SK-N-SH treated with all-trans-retinoic acid at 6 μM for 48 hours (cell line): ENCODE measurements at regions not wholly inside any gene's neighbourhood (a gene's known extent, or its start where the extent isn't known, plus 50 kb on each side); places are given as distances from the start of the nearest gene placed in this dataset.

Source experiments
- ATAC-seq: fragments of 200-7000 bp; cut with Tn5 transposase; 3 replicates; pipeline ENCODE4 v1.9.1; 2020; ENCODE audit warnings: mild to moderate bottlenecking, moderate library complexity
- ARNTL ChIP-seq: fragments of 450-650 bp; formaldehyde crosslinking; IDR thresholded peaks from 2 replicates; pipeline ENCODE4 v1.5.0; 2020; ENCODE audit warnings: low read depth, mild to moderate bottlenecking, moderate library complexity, borderline replicate concordance
- BACH2 ChIP-seq: fragments of 250-450 bp; sonication (Bioruptor Pico); IDR thresholded peaks from 2 replicates; pipeline ENCODE4 v1.9.0; 2021; ENCODE audit warnings: mild to moderate bottlenecking, borderline replicate concordance
- CREB5 ChIP-seq: fragments of 250-450 bp; sonication (Bioruptor Pico); IDR thresholded peaks from 2 replicates; pipeline ENCODE4 v1.5.1; 2020; ENCODE audit warnings: low read depth, mild to moderate bottlenecking, moderate library complexity
- CSDC2 ChIP-seq: fragments of 250-450 bp; sonication (Bioruptor Pico); IDR thresholded peaks from 2 replicates; pipeline ENCODE4 v1.5.0; 2020; ENCODE audit warnings: mild to moderate bottlenecking, moderate library complexity
- ESRRG ChIP-seq: fragments of 250-450 bp; sonication (Bioruptor Pico); IDR thresholded peaks from 2 replicates; pipeline ENCODE4 v1.6.1; 2021; ENCODE audit warnings: mild to moderate bottlenecking
- GLIS3 ChIP-seq: fragments of 250-450 bp; sonication (Bioruptor Pico); IDR thresholded peaks from 2 replicates; pipeline ENCODE4 v1.5.0; 2020; ENCODE audit warnings: mild to moderate bottlenecking, moderate library complexity
- ISL1 ChIP-seq: fragments of 250-450 bp; sonication (Bioruptor Pico); IDR thresholded peaks from 2 replicates; pipeline ENCODE4 v2.1.2; 2022; ENCODE audit warnings: mild to moderate bottlenecking, moderate library complexity
- OSR1 ChIP-seq: fragments of 250-450 bp; sonication (Bioruptor Pico); IDR thresholded peaks from 2 replicates; pipeline ENCODE4 v1.8.0; 2022; ENCODE audit warnings: moderate library complexity, mild to moderate bottlenecking, inconsistent platforms
- POU6F1 ChIP-seq: fragments of 250-450 bp; sonication (Bioruptor Pico); IDR thresholded peaks from 2 replicates; pipeline ENCODE4 v1.8.0; 2021; ENCODE audit warnings: low read depth, mild to moderate bottlenecking, moderate library complexity, borderline replicate concordance
- PPARA ChIP-seq: fragments of 250-450 bp; sonication (Bioruptor Pico); IDR thresholded peaks from 2 replicates; pipeline ENCODE4 v1.5.0; 2020; ENCODE audit warnings: mild to moderate bottlenecking, borderline replicate concordance
- RARB ChIP-seq: fragments of 250-450 bp; sonication (Bioruptor Pico); IDR thresholded peaks from 2 replicates; pipeline ENCODE4 v1.8.0; 2021; ENCODE audit warnings: mild to moderate bottlenecking, moderate library complexity
- SNAI2 ChIP-seq: fragments of 250-450 bp; sonication (Bioruptor Pico); IDR thresholded peaks from 2 replicates; pipeline ENCODE4 v1.5.0; 2020; ENCODE audit warnings: mild to moderate bottlenecking, moderate library complexity
- TCF4 ChIP-seq: fragments of 250-450 bp; sonication (Bioruptor Pico); IDR thresholded peaks from 2 replicates; pipeline ENCODE4 v1.8.0; 2021; ENCODE audit warnings: mild to moderate bottlenecking, moderate library complexity, borderline replicate concordance
- TOX ChIP-seq: fragments of 250-450 bp; sonication (Bioruptor Pico); IDR thresholded peaks from 2 replicates; pipeline ENCODE4 v1.8.0; 2021; ENCODE audit warnings: mild to moderate bottlenecking, moderate library complexity, borderline replicate concordance
- TSHZ2 ChIP-seq: fragments of 250-450 bp; sonication (Bioruptor Pico); IDR thresholded peaks from 2 replicates; pipeline ENCODE4 v1.5.0; 2020; ENCODE audit warnings: mild to moderate bottlenecking, moderate library complexity
- ZC3H10 ChIP-seq: fragments of 250-450 bp; sonication (Bioruptor Pico); IDR thresholded peaks from 2 replicates; pipeline ENCODE4 v1.5.1; 2021; ENCODE audit warnings: mild to moderate bottlenecking, moderate library complexity
- ZFP3 ChIP-seq: fragments of 250-450 bp; sonication (Bioruptor Pico); IDR thresholded peaks from 2 replicates; pipeline ENCODE4 v1.5.0; 2020; ENCODE audit warnings: mild to moderate bottlenecking, moderate library complexity
- ZFP30 ChIP-seq: fragments of 450-650 bp; formaldehyde crosslinking; IDR thresholded peaks from 2 replicates; pipeline ENCODE4 v1.5.0; 2022; ENCODE audit warnings: mild to moderate bottlenecking, moderate library complexity
- ZNF70 ChIP-seq: fragments of 450-650 bp; formaldehyde crosslinking; IDR thresholded peaks from 2 replicates; pipeline ENCODE4 v1.5.0; 2020; ENCODE audit warnings: mild to moderate bottlenecking, moderate library complexity
- TF ChIP-seq, protein P1 (sequence below): fragments of 250-450 bp; sonication (Bioruptor Pico); IDR thresholded peaks from 2 replicates; pipeline ENCODE4 v1.8.0; 2020; ENCODE audit warnings: mild to moderate bottlenecking, moderate library complexity, borderline replicate concordance

DNA sequence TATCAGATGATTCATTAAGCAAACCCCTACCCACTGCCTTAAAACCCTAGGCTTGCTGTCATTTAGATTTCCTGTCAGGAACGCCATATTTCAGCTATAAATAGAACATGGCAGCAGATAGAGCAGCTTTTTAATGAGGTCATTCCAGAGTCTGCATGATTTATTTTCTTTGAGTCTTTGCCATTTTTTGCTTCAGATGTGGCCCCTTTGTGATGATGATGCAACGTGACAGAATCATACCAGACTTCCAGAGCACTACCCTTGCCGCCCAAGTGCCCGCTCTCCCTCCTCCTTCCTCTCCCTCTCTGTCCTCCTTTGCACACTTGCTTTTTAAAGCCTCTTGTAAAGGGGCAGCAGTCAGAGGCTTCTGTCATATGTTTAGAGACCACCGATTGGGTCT is 55.5 kb upstream of the TRIM67 start:
- TF ChIP-seq CSDC2 (CRISPR knock-in tag) (0 out of 2 replicates have a peak, but pooled peaks have one; percentile 66), OSR1 (no peak), RARB (CRISPR knock-in tag) (no peak), SNAI2 (CRISPR knock-in tag) (no peak), CREB5 (CRISPR knock-in tag) (peak; percentile 82; the same call in 1 of the 2 replicates), ISL1 (CRISPR knock-in tag) (peak; percentile 83), ZFP3 (CRISPR knock-in tag) (peak; percentile 18; the same call in 1 of the 2 replicates), ZNF70 (no peak)
- TF ChIP-seq, protein P1, sequence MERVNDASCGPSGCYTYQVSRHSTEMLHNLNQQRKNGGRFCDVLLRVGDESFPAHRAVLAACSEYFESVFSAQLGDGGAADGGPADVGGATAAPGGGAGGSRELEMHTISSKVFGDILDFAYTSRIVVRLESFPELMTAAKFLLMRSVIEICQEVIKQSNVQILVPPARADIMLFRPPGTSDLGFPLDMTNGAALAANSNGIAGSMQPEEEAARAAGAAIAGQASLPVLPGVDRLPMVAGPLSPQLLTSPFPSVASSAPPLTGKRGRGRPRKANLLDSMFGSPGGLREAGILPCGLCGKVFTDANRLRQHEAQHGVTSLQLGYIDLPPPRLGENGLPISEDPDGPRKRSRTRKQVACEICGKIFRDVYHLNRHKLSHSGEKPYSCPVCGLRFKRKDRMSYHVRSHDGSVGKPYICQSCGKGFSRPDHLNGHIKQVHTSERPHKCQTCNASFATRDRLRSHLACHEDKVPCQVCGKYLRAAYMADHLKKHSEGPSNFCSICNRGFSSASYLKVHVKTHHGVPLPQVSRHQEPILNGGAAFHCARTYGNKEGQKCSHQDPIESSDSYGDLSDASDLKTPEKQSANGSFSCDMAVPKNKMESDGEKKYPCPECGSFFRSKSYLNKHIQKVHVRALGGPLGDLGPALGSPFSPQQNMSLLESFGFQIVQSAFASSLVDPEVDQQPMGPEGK (CRISPR knock-in tag): no peak
- peak; percentile 78 for ATAC-seq

DNA sequence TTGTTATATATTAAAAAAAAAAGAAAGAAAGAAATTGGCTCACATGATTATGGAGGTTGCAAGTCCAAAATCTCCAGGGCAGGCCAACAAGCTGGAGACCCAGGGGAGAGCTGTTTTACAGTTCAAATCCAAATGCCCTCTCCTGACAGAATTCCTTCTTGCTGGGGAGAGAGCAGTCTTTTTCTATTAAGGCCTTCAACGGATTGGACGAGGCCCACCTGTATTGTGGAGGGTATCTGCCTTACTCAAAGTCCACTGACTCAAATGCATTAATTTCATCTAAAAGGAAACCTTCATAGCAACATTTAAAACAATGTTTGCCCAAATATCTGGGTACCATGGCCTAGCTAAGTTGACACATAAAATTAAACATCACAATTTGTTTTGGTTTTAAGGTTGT is 56.9 kb upstream of the TRIM67 start:
- TF ChIP-seq, protein P1 (CRISPR knock-in tag): no peak
- TF ChIP-seq ZNF70 (no peak), CREB5 (CRISPR knock-in tag) (no peak), TOX (CRISPR knock-in tag) (no peak), PPARA (CRISPR knock-in tag) (no peak), ARNTL (CRISPR knock-in tag) (no peak), GLIS3 (CRISPR knock-in tag) (no peak), ZC3H10 (CRISPR knock-in tag) (no peak), TSHZ2 (no peak), TCF4 (CRISPR knock-in tag) (no peak), BACH2 (CRISPR knock-in tag) (no peak), POU6F1 (CRISPR knock-in tag) (no peak), ISL1 (CRISPR knock-in tag) (no peak), ZFP30 (CRISPR knock-in tag) (no peak), OSR1 (no peak)
- ATAC-seq: no peak

GRCh38 chr1:231103961-231104360 is 57.9 kb upstream of the TRIM67 start:
- TF ChIP-seq TOX (CRISPR knock-in tag): no peak
- TF ChIP-seq ESRRG (CRISPR knock-in tag): no peak
- TF ChIP-seq ZFP3 (CRISPR knock-in tag): no peak
- TF ChIP-seq BACH2 (CRISPR knock-in tag): no peak
- TF ChIP-seq ZC3H10 (CRISPR knock-in tag): no peak
- TF ChIP-seq SNAI2 (CRISPR knock-in tag): no peak
- TF ChIP-seq OSR1: no peak
- no peak for TF ChIP-seq ISL1 (CRISPR knock-in tag)
- no peak for ATAC-seq
